KBM-7 (cell line): ENCODE measurements at regions not wholly inside any gene's neighbourhood (a gene's known extent, or its start where the extent isn't known, plus 50 kb on each side); places are given as distances from the start of the nearest gene placed in this dataset.
"Not testable (repeated sequence)": the region's sequence is repeated elsewhere in the genome, so short reads cannot be mapped to it uniquely, and the experiment has no call there.

Experiments
- DNase-seq: peaks from one replicate; pipeline ENCODE4 v3.0.0-alpha.2; 2015
- in situ Hi-C: fragments of 300-500 bp; cut with MboI; formaldehyde crosslinking; loops from 2 replicates; pipeline ENCODE4 v1.14.3; 2020; ENCODE audit warnings: low sequenced_read_pairs, low pct_unique_long_range_greater_than_20kb, mixed read lengths

- in situ Hi-C loops: no loop called here
- DNase-seq: no peak
Observed at GRCh38 chr5:94031631-94032030, 290.2 kb upstream of the POU5F2 start.

GRCh38 chr5:94028001-94028400 is 286.6 kb upstream of the POU5F2 start:
- in situ Hi-C loops: no loop called here
- no peak for DNase-seq

- no peak for DNase-seq
- in situ Hi-C loops: no loop called here
Observed at GRCh38 chr5:94027145-94027544, 285.7 kb upstream of the POU5F2 start.

DNA sequence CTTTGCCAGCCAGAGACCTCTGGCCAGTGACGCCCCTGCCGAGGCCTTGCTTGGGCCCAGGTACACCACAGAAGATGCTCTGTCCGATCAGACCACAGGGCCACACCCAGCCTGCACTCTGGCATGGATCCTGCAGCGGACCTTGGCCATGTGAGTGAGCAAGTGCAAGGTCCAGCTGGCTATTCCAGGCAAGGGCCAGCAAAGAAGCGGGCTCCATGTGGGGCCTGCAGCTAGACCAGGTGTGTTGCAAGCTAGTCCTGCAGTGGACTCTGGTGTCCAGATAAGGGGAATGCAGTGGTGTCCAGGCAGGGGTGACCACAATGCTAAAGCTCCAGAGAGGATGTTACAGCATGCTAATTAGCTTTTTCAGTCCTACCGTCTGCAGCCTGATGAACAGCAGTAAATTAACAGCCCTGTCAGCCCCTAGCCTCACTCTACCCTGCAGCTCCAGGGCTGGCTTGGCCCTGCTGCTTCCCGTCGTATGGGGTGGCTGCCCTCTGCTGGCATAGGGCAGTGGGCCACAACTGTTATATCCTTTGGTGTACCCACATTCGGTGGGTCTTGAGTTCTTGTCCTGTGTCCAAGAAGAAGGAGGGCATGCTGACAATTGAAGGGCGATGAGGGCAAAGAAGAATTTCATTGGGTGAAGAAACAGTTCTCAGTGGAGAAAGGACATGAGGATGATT is 284.5 kb upstream of the POU5F2 start:
- in situ Hi-C loops: no loop called here
- no peak for DNase-seq

- in situ Hi-C loops: no loop called here
- no peak for DNase-seq
Observed at GRCh38 chr5:94024620-94025019, 283.2 kb upstream of the POU5F2 start.

DNA sequence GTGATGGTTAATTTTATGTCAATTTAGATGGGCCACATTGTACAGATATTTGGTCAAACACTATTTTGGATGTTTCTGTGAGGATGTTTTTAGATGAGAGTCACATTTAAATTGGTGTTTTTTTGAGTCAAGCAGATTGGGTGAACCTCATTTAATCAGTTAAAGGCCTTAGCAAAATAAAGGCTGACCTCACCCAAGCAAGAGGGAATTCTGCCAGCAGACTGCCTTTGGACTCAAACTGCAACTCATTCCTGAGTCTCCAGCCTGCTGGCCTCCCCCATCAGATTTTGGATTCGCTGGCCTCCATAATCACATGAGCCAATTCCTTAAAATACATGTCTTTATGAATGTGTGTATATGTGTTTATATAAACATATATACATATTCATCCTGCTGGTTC is 282.7 kb upstream of the POU5F2 start:
- in situ Hi-C loops: no loop called here

GRCh38 chr5:94021246-94021645 is 279.8 kb upstream of the POU5F2 start:
- no peak for DNase-seq
- in situ Hi-C loops: no loop called here

More for the DNA sequence above, 282.7 kb upstream of the POU5F2 start:
- DNase-seq: no peak

DNA sequence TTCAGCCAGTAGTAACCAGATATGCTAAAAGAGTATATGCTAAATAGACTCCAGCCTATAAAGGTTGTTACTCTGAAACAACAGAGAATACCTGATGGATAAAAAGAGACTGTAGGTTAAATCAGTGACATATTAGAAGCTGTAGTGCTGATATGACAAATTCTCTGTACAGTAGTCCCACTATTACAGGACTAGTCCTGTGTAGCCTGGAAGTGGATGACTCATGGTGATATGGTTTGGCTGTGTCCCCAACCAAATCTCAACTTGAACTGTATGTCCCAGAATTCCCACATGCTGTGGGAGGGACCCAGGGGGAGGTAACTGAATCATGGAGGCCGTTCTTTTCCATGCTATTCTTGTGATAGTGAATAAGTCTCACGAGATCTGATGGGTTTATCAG is 276.2 kb upstream of the POU5F2 start:
- DNase-seq: no peak
- in situ Hi-C loops: no loop called here

DNA sequence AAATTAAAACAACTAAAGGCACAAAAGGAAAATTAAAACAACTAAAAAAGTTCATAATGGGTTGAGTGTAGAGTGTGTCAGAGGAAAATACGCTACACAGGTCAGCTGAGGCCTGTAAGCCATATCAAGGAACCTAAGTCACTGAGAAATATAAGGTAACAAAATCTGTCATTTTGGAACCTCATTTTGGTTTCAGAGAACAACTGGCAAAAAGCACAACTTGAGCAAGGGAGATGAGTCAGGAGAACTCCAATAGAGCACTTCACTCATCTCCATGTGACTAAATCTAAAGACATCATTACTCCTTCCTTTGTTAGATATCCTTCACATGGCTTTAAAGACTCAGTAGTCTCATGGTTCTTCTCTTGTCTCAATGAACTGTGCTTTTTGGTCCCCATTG is 269.4 kb upstream of the POU5F2 start:
- in situ Hi-C loops: no loop called here
- DNase-seq: no peak

GRCh38 chr5:94009161-94009560 is 267.8 kb upstream of the POU5F2 start:
- in situ Hi-C loops: no loop called here
- DNase-seq: no peak

DNA sequence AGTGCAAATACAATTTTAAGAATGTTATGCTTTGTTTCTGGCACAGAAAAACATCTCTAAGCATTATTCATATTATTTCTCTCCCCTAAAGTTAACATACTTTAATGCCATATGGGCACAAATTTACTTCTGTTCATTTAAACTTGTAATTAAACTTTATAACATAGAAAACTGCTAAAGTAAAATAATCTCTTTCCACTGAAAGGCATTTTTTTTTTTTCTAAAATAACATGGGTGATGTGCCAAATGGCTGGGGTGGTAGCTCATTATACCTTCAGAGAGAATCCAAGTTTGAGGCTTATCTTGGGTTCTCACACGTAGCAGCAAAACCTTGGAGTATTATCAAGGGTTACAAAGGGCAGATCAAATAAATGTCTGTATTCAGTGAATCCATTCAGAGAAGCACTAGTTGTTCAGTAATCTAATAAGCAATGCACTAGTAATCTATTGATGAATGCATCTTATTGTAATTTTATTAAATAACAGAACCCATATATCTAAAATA is 257.6 kb upstream of the POU5F2 start:
- no peak for DNase-seq

GRCh38 chr5:93997562-93997961 is 256.2 kb upstream of the POU5F2 start:
- DNase-seq: no peak
- in situ Hi-C loops: no loop called here

More for the DNA sequence above, 257.6 kb upstream of the POU5F2 start:
- in situ Hi-C loops: no loop called here

DNA sequence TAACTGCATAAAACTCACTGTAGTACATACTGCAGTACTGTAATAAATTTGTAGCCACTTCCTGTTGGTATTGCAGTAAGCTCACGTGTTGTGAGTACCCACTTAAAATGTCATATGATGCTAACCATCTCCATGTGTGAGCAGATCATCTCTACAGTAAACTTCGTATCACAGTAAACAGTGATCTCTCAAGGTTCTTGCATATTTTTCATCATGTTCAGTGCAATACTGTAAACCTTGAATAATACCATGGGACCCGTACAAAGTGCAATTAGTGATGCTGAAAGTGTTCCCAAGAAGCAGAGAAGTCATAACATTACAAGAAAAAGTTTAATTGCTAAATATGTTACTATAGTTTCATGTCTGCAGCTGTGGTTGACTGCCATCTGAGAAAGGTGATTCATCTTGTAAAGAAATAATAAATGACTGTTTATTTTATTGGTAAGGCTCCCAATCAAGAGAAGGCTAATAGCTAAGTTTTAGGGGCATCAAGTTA is 253.8 kb upstream of the POU5F2 start:
- DNase-seq: no peak
- in situ Hi-C loops: no loop called here

DNA sequence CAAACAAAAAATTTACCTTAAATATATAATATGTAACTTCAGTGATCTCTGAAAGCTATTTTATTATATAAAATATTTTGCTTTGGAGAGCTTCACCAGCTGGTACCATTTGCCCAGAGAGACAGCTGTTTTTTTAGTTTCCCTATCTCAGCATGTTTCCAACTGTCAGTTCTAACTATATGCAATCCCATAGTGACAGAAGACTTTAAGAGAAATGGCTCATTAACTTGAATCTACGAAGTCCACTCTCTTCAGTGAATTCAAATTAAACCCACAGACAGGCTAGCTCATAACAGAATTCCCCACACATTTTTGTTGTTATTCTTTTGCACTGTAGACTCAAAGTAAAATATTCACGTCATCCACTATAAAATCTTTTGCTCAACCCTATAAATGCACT is 251.8 kb upstream of the POU5F2 start:
- in situ Hi-C loops: no loop called here
- DNase-seq: no peak

- in situ Hi-C loops: no loop called here
- DNase-seq: no peak
Observed at GRCh38 chr5:93990504-93991070, 249.2 kb upstream of the POU5F2 start.

DNA sequence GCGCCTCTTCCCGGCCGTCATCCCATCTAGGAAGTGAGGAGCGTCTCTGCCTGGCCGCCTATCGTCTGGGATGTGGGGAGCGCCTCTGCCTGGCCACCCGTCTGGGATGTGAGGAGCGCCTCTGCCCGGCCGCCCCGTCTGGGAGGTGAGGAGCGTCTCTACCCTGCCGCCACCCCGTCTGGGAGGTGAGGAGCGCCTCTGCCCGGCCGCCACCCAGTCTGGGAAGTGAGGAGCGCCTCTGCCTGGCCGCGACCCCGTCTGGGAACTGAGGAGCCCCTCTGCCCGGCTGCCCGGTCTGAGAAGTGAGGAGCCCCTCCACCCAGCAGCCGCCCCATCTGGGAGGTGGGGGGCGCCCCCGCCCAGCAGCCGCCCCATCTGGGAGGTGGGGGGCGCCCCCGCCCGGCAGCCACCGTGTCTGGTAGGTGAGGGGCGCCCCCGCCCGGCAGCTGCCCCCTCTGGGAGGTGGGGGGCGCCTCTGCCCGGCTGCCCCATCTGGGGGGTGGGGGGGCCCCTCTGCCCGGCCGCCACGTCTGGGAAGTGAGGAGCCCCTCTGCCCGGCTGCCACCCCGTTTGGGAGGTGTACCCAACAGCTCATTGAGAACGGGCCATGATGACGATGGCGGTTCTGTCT is 244.7 kb upstream of the POU5F2 start:
- in situ Hi-C loops, DNase-seq: not testable (repeated sequence)

- no peak for DNase-seq
- in situ Hi-C loops: no loop called here
Observed at GRCh38 chr5:93978222-93978621, 236.8 kb upstream of the POU5F2 start.

DNA sequence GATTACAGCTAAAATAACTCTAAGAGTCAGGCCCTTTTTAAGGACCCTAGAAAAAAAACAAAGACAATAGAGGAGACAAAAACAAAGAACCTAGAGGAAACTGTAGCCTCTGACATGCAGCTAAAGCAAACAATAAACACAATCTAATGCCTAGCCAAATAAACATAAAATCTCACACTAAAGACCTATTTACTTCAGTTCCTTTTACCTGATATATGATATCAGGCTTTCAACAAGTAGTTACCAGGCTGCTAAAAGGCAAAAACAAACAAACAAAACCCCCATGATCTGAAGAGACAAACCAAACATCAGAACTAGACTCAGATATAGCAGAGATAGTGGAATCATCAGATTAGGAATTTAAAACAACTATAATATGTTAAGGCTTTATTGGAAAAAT is 226.5 kb upstream of the POU5F2 start:
- in situ Hi-C loops: no loop called here
- DNase-seq: no peak

- in situ Hi-C loops: no loop called here
- no peak for DNase-seq
Observed at GRCh38 chr5:93964421-93964820, 223.0 kb upstream of the POU5F2 start.

GRCh38 chr5:93960042-93960441 is 218.6 kb upstream of the POU5F2 start:
- no peak for DNase-seq
- in situ Hi-C loops: no loop called here
